Activated T-cell treated with anti-CD3 and anti-CD28 coated beads, Interleukin-2, amount 50 U/mL, for 1 hour (primary cell): ENCODE measurements at regions not wholly inside any gene's neighbourhood (a gene's known extent, or its start where the extent isn't known, plus 50 kb on each side); places are given as distances from the start of the nearest gene placed in this dataset.
"Not testable (repeated sequence)": the region's sequence is repeated elsewhere in the genome, so short reads cannot be mapped to it uniquely, and the experiment has no call there.

Source experiments
- DNase-seq: peaks from one replicate; pipeline ENCODE4 v3.0.0-alpha.2; 2020

GRCh38 chr1:144140243-144140642 is 168.5 kb upstream of the FAM72C start:
- DNase-seq, result not testable (repeated sequence)

GRCh38 chr1:144105006-144105405 is 133.2 kb upstream of the FAM72C start:
- not testable (repeated sequence) for DNase-seq

GRCh38 chr1:144104000-144104677 is 132.4 kb upstream of the FAM72C start:
- peak; percentile 49 for DNase-seq

- peak; percentile 54 for DNase-seq
These were observed 131.5 kb upstream of the FAM72C start for GRCh38 chr1:144103156-144103880.

GRCh38 chr1:144102046-144102745 is 130.4 kb upstream of the FAM72C start:
- DNase-seq, result peak; percentile 24

GRCh38 chr1:144101397-144102045 is 129.7 kb upstream of the FAM72C start:
- peak; percentile 21 for DNase-seq

- DNase-seq, result peak; percentile 67
These were observed 105.5 kb upstream of the FAM72C start for GRCh38 chr1:144077167-144077841.

- peak; percentile 44 for DNase-seq
These were observed 104.9 kb upstream of the FAM72C start for GRCh38 chr1:144076646-144077045.

- not testable (repeated sequence) for DNase-seq
These were observed 98.7 kb upstream of the FAM72C start for GRCh38 chr1:144070394-144071053.

- DNase-seq, result not testable (repeated sequence)
These were observed 95.3 kb upstream of the FAM72C start for GRCh38 chr1:144067042-144067441.

GRCh38 chr1:144066071-144066813 is 94.5 kb upstream of the FAM72C start:
- DNase-seq, result not testable (repeated sequence)

GRCh38 chr1:144065299-144066060 is 93.7 kb upstream of the FAM72C start:
- not testable (repeated sequence) for DNase-seq

- not testable (repeated sequence) for DNase-seq
These were observed 77.6 kb upstream of the FAM72C start for GRCh38 chr1:144049365-144049764.

GRCh38 chr1:144046645-144047044 is 74.9 kb upstream of the FAM72C start:
- DNase-seq, result not testable (repeated sequence)

GRCh38 chr1:144045751-144046546 is 74.2 kb upstream of the FAM72C start:
- peak; percentile 23 for DNase-seq

GRCh38 chr1:144042251-144042650 is 70.5 kb upstream of the FAM72C start:
- DNase-seq, result not testable (repeated sequence)

GRCh38 chr1:144040293-144040692 is 68.5 kb upstream of the FAM72C start:
- not testable (repeated sequence) for DNase-seq

GRCh38 chr1:144034045-144034444 is 62.3 kb upstream of the FAM72C start:
- DNase-seq, result not testable (repeated sequence)

GRCh38 chr1:144031550-144031949 is 59.8 kb upstream of the FAM72C start:
- DNase-seq, result not testable (repeated sequence)
